Embryonic facial prominence (tissue), 1 donor: ENCODE measurements at regions not wholly inside any gene's neighbourhood (a gene's known extent, or its start where the extent isn't known, plus 50 kb on each side); places are given as distances from the start of the nearest gene placed in this dataset.
"Not testable (repeated sequence)": the region's sequence is repeated elsewhere in the genome, so short reads cannot be mapped to it uniquely, and the experiment has no call there.

Source experiments
- DNase-seq: peaks from one replicate; pipeline ENCODE4 v3.0.0-alpha.2; 2016; ENCODE audit errors: extremely low spot score

- DNase-seq: no peak
Observed at GRCh38 chr16:60681043-60681442, 1355.2 kb downstream of the CDH8 start.

- no peak for DNase-seq
Observed at GRCh38 chr16:60675022-60675421, 1361.2 kb downstream of the CDH8 start.

- DNase-seq: no peak
Observed at GRCh38 chr16:60674241-60674640, 1362.0 kb downstream of the CDH8 start.

GRCh38 chr16:60655514-60656153 is 1380.6 kb downstream of the CDH8 start:
- no peak for DNase-seq

GRCh38 chr16:60651346-60651745 is 1384.9 kb downstream of the CDH8 start:
- no peak for DNase-seq

- no peak for DNase-seq
Observed at GRCh38 chr16:60648290-60648689, 1387.9 kb downstream of the CDH8 start.

- DNase-seq: not testable (repeated sequence)
Observed at GRCh38 chr16:60647388-60647787, 1388.8 kb downstream of the CDH8 start.

GRCh38 chr16:60646631-60647030 is 1389.6 kb downstream of the CDH8 start:
- DNase-seq: no peak

- no peak for DNase-seq
Observed at GRCh38 chr16:60645541-60645940, 1390.7 kb downstream of the CDH8 start.

- DNase-seq: no peak
Observed at GRCh38 chr16:60642956-60643355, 1393.3 kb downstream of the CDH8 start.

GRCh38 chr16:60641067-60641665 is 1395.1 kb downstream of the CDH8 start:
- no peak for DNase-seq

- no peak for DNase-seq
Observed at GRCh38 chr16:60640038-60640437, 1396.2 kb downstream of the CDH8 start.

- not testable (repeated sequence) for DNase-seq
Observed at GRCh38 chr16:60636636-60637035, 1399.6 kb downstream of the CDH8 start.

- DNase-seq: no peak
Observed at GRCh38 chr16:60636117-60636516, 1400.1 kb downstream of the CDH8 start.

GRCh38 chr16:60635548-60635947 is 1400.7 kb downstream of the CDH8 start:
- DNase-seq: no peak

- no peak for DNase-seq
Observed at GRCh38 chr16:60611844-60612243, 1424.4 kb downstream of the CDH8 start.

GRCh38 chr16:60608971-60609370 is 1427.3 kb downstream of the CDH8 start:
- DNase-seq: no peak

- DNase-seq: not testable (repeated sequence)
Observed at GRCh38 chr16:60605652-60606051, 1430.6 kb downstream of the CDH8 start.

GRCh38 chr16:60605176-60605575 is 1431.1 kb downstream of the CDH8 start:
- DNase-seq: no peak

GRCh38 chr16:60586493-60586892 is 1449.7 kb downstream of the CDH8 start:
- no peak for DNase-seq

GRCh38 chr16:60582528-60582927 is 1453.7 kb downstream of the CDH8 start:
- no peak for DNase-seq

GRCh38 chr16:60566901-60567300 is 1469.3 kb downstream of the CDH8 start:
- DNase-seq: no peak

- no peak for DNase-seq
Observed at GRCh38 chr16:60564588-60564987, 1471.7 kb downstream of the CDH8 start.

- DNase-seq: no peak
Observed at GRCh38 chr16:60563166-60563565, 1473.1 kb downstream of the CDH8 start.
